Islet of Langerhans (tissue), 1 donor: ENCODE measurements at regions not wholly inside any gene's neighbourhood (a gene's known extent, or its start where the extent isn't known, plus 50 kb on each side); places are given as distances from the start of the nearest gene placed in this dataset.

Source experiments
- FAIRE-seq: peaks from one replicate; lab custom pipeline; 2011; peaks lifted over from hg19 to GRCh38; lab: Jason Lieb, UNC

DNA sequence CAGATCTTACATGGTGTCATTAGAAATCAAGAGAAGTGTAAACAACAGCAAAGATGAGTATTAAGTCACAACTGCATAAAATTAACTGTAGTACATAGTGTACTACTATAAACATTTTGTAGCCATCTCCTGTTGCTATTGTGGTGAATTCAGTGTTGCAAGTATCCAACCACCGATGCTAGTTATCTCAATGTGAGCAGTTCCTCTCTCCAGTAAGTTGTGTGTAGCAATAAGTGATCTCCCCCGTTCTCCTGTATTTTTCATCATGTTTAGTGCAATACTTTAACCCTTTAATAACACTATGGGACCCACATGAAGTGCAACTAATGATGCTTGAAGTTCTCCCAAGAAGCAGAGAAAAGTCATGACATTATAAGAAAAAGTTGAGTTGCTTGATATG, 264.7 kb upstream of the KCNH8 start:
- FAIRE-seq = no peak

DNA sequence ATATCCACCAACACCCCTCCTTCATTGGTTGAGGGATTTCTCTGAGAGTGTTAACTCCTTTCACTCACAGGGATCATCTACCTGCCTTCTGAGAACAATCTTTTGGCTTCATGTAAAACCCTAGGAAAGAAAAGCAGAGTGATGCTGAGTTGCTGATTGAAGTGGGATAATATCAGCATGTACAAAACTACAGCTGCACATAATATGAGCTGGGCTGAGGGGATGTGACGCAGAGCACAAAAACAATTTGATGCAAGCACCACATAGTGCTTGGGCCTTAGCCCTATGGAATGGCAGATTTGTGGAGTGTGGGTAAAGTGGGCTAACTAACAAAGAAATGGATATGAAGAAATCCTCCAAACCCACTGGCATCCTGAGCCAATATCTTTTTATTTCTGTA, 267.6 kb upstream of the KCNH8 start:
- FAIRE-seq = no peak

DNA sequence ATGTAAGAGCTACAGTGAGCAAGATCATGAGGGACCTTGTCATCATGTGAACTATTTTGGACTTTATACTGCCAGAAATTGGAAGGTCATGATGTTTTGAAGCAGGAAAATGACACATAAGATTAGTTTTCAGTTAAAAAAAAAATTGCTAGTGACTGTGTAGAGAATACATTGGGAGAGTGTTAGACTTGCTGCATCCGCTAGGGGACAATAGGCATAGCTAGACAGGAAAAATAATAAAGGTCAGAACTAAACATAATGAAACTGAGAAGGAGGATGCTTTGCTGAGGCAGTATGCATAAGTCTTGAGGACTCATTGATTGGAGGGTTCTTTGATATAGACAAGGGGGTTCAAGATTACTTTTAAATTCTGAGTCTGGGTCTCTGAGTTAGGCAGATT, 275.8 kb upstream of the KCNH8 start:
- FAIRE-seq = no peak

DNA sequence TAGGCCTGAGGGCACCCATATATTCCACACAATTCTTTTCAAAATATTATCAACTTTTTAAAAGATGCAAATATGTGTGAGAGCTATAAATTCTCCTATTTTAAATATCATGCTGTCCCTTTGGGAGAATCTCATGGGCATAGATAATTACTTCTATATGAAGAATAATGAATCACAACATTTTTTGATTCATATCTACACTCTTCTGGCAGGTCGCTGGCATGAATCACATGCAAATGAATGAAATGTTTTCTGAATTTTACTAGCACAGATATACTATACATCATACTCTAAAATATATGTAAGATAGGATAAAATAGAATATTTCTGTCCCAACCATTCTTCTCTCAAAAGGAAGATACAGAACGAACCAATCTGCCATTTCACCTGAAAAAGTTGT, 277.7 kb upstream of the KCNH8 start:
- FAIRE-seq = no peak

DNA sequence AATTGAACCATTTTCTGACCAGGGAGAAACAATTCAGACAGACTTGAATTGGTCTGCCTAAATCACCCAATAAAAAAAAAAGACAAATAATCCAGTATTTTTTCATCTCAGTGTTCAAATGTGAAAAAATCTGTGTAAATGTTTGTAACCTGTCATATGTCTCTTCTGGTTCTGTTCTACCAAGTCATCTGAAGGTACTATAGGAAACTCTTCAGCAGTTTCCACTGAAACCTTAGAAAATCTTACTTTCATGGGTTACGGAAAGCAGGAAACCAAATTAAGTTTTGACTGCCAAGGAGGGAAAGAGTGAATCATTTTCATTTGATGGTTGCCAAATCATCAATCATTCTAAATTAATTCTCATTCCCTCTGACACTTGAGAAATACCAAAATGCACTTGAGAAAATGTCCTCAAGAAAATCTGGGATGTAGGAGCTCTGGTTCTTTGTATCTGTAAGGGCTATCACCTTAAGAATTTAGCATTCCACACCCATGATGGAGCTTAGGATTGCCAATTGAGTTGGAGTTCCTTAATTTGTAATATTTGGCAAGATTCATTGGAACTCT, 278.2 kb upstream of the KCNH8 start:
- no peak for FAIRE-seq

DNA sequence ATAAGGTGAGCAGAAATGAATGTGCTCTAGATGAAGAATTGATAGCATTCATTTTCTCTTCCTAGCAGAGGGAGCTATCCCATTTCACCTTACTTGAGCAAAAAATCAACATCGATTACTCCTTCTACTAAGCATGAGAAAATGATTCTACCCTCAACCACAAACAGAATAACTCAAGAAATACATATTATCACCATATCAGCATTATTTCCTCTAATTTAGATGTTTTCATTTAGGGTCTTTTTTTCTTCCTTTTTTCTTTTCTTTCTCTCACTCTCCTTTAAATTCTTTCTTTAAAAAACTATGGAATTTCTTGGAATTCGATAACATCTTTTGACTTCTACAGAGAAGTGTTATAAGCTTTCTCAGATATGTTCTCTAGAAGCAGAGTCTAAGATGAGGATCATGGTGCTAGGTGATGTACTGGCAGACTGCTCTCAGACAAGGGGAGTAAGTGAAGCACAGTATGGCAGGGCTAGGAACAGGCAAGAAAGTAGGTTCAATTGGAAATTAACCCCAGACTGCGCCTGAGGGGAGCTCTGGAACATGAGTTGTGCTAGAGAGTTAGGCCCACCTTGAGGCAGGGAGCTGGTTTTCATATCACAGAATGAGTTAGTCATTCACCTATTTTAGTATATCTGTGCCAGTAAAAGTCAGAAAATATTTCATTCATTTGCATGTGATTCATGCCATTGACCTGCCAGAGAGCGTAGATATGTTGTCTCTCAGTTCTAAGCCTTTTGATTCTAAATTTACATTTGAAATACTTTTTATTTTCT, 279.2 kb upstream of the KCNH8 start:
- no peak for FAIRE-seq

DNA sequence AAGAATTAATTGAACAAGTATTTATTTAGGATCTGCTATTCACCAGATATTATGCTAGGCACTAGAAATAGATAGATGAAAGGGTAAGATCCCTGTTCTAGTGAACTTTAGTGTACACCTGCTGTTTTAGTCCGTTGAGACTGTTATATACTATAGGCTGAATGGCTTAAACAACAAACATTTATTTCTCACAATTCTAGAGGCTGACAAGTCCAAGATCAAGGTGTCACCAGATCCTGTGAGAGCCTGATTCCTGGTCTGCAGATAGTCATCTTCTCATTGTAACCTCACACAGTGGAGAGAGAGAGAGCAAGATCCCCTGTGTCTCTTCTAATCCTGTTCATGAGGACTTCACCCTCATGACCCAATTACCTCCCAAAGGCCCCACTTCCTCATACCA, 281.4 kb upstream of the KCNH8 start:
- no peak for FAIRE-seq

DNA sequence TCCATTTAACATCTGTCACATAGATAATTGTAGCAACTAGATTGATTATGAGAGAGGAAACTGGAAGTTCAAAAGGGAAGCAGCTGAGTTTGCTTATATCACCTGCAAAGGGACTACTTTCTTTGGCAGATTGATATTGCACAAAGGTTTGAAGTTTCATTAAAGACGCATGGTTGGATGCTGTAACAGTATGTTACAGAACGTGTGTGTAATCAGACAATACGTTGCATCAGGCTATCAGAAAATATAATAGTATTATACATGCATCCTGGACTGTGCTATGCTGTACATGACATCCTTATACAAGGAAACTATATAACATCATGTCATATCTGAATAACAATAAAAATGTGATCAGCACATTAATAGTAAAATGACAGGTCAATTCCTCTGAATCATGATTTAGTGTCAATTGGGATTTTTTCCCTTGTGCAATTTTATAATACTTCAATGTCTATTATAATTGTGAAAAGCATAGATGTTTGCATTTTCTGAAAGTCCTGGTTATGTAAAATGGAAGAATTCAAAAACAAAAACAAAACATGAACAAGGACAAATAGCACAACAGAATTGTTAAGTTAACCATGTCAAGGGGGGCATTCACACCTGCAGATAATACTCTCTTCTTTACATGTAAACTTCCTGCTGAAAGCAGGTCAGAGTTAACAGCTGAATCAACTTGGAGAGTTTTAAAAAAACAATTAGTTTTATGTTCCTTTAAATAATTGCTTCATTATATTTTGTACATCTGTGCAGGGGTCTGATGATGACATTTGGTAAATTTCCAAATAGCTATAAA, 283.2 kb upstream of the KCNH8 start:
- FAIRE-seq = no peak

DNA sequence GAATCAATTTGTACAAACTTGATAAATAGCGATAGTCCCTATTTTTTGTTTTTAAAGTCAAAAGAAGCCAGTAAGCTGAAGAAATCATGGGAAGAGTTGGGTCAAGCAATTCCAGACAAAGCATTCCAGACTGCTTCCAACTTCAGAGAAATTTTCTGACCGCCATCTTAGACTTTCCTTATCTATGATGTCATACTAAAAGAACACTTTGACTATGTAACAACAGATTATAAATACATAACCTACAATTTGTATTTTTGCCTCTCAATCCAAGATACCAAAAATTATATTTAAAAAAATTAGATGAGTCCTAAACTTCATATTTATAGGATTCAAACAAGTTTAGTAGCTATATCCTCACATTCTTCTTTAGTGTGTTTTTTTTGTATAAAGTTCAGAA, 286.2 kb upstream of the KCNH8 start:
- no peak for FAIRE-seq

DNA sequence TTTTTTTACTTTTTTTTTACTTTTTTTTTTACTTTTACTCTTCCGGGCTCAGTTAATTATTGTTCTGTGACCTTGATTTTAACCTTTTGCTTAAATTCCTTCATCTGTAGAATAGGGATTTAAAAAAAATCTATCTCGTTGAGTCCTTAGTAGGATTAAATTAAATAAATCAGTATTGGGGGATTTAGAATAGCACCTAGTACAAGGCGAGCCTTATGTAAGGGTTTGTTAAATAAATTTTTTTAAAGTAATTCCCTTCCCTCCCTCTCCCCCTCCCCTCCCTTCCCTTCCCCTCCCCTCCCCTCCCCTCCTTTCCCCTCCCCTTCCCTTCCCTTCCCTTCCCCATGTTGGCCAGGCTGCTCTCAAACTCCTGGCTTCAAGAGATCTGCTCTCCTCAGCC, 287.2 kb upstream of the KCNH8 start:
- no peak for FAIRE-seq

DNA sequence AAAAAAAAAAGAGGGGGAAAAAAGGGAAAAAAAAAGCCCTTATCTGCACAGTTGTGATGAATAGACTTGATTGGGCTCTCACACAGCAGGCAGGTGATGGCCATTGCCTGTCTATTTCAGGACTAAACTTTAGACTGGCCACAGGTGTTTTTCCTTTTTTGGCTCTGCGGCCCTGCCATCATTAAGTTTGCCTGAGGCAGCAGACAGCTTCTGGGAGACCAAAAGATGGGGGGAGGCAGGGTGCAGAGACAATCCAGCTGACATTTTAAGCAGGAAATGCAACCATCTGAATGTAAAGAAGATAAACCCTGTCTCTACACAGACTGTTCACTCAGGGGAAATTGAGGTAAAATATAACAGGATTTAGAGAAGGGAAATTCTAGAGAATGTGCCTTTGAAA, 295.0 kb upstream of the KCNH8 start:
- no peak for FAIRE-seq

DNA sequence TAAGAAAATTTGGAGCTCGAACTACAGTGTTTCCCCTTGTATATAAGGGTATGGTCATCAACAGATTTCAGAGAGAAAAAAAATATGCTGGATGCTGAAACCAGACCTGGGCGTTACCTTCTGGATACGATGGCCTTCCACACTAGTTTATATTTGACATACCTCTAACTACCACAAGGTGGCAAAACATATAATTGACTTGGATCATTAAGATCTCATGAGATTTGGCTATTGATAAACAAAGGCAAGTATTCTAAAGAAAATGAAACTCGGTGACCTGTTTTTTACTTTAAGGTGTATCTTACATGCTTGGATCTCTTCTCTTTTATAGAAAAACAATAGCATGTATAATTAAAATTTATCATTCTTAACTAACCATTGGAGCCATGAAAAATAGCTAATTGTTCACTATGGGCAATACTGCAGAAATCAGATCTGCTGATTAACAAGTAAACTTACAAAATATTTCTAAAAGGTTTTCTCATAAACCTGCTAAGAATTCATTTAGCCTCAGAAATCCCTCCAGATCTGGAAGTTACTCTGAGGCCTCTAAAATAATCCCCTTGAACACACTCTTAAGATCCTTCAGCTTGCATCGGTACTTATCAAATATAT, 300.6 kb upstream of the KCNH8 start:
- peak; percentile 88 for FAIRE-seq

DNA sequence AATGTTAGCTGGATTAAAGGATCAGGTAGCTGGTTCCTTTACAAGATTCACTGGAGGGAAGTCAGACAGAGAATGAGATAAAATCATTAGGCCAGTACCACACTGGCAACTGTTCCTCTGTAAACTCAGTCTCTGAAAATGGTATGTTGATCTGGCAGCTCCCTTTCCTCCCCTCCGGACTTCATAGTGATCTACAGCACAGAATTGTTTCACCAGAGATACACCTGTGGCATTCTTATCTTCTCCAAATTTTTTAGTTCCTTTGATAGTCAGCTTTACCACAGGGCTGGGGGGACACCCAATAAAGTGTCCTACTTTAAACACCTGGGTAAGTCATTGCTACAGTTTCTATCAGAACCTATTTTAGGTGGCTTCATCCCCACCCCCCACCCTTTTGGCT, 304.3 kb upstream of the KCNH8 start:
- FAIRE-seq = no peak

DNA sequence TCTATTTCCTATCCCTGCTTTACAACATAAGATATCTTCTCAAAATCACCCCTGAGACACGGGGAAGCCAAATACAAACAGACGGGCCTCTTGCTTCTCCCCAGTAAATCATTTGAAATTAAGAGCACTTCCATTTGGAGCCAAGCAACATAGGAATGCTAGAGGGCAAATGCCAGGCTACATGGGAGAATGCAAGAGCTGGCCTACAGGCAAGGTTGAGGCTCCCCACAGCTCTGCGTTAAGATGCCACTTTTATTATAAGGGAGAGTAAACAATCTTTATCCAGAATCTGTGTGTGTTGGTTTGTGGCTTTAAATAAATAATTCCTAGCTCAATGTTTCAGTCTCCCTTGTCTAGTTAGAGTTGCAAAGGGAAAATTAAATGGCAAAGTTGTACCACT, 305.1 kb upstream of the KCNH8 start:
- no peak for FAIRE-seq

DNA sequence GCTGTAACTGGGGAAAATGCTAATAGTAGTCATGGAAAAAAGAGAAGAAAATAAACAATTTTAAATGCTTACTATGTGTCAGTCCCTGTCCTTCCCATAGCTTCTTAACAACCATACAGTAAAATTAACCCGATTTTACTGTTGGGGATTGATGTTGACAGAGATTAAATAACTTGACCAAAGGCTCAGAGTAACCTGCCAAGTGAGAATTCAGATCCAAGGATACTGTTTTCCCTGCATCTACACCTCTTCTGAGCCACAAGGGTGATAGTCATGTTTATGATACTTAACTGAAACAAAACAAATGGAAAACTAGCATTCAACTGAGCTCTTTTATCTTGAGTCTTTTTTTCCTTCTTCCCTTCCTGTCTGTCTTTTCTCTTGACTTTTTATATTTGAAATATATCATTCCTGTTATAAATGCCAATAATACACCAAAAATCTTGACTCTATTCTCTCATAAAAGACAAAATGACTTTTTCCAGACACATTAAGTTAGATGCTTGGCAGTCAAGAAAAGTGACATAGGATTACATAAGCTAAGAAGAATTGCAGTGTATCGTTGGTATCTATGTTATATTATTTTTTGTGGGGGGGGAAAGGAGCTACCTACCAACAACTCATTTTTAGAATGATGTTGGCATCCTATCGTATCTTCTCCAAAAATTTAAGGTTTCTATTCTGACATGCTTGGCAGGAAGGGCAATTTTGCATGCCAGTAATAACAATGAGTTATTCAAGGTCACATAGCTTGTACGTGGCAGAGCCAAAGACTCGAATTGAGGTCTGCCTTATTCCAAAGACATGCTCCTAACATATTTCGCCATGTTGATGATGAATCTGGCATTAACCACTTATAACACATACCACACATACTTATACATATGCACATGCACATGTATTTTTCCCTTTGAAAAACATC, 306.6 kb upstream of the KCNH8 start:
- FAIRE-seq = no peak

DNA sequence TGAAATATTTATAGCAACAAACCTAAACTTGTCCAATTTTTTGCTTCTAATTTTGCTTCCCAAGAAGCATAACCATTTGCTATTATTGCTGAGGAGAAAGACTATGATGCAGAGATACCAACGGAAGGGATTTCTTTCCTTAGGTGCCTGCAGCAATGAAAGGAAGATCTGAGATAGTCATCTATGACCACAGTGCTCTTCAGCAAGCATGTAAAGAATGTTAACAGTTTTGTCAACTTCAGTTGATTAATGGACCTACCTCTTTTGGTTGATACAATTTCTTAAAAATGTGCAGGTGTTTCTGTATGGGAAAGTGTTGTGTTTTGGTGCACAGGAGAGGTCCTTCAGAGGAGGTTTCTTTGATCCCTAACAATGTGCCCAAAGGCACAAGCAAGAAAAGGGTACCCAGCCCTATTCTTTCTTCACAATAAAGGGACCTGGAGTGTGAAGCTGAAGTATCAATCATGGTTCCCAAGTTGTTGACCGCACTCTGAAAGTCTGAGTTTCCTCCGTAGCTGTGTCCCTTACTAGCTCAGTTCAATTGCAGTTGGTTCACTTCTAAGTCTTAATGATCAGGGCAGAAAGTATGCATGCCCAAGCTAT, 307.7 kb upstream of the KCNH8 start:
- FAIRE-seq = no peak

DNA sequence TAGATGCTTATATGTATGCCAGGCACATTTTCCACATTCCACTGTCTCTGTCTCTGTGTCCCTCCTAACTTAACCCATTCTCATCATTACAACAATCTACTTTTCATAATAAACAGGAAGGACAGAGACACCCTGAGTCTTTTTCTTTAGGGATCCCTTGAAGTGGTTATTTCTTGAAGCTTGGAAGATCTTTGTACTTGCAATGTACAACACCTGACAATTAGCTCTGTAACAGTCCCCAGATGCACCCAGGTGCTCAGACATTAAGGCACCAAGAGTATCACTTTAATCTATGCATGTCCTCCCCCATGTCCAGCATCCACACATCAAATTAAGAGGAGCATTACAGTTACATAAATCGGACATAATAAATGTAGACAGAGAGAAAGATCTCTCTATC, 309.6 kb upstream of the KCNH8 start:
- FAIRE-seq = no peak

DNA sequence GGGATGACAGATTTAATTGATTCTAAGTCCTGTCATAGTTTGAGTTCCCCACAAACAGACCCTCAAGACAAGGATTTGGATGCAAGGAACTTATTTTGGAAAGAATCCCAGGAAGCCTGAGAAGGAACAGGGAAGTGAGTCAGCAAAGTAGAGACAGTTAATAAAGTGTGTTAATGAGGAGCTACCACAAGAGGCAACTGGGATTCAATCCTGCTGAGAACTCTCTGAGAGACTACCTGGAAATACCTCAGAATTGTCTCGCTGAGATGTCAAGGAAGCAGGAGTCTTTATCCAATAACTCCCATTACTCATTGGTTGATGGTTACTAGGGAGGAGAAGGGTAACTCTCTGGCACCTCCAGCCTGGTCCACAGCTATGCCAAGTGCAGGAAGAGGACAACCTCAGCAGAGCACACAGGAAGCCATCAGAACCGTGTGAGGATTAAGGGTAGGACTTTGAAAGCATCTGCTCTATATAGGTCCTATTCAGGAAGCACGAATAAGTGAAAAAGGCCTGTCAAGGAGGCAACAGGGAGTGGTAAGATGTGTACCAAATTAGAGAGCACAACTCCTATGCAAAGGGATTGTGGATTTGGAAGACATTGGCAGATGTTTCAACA, 311.1 kb upstream of the KCNH8 start:
- FAIRE-seq = no peak

DNA sequence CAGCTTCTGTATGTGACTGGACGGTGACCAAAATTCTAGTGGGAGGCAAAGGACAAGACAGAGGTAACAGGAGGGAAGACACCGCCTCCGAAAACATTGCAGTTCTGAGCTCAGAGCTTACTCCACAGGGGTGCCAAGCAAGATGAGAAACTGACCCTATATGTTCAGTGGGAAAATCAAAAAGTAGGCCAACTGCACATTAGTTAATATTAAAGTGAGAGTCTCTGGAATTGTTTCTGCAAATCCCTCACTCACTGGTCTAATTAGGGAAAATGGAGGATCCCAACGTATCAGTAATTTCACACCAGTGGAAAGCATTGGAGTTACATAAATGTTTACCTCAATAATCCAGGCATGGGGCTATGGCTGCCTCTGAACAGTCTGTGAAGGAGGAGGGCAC, 313.3 kb upstream of the KCNH8 start:
- no peak for FAIRE-seq

DNA sequence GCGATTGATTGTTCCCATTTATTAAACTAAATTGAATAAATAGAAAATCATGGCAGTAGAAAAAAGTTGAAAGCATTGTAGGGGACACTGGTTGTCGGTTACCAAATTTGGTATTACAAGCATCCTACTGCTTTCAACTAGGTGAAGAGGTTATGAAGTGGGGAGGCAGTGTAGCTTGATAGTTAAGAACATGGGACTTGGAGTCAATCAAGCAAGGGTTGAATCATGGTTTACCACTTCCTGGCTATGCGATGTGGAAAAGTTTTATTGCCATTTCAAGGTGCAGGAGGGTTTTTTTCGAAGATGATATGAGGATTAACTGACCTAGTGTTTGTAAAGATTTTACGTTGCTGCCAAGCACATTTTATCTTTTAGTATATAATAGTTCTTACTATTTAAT, 318.2 kb upstream of the KCNH8 start:
- no peak for FAIRE-seq

DNA sequence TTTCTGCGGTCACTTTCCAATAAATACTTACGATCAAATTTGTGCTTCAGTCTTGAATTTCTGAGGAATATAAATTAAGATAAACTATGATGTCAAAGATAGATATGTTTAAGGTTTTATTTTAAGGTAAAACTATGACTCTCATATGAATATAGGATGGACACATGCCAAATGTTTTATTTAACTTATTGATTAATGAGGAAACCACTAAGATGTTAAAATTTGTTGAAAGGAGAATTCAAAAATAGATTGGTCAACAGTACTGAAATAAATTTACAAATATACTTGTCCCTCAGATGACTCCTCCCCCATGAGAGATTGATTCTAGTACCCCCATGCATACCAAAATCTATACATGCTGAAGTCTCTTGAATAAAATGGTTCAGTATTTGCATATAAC, 319.7 kb upstream of the KCNH8 start:
- no peak for FAIRE-seq
